ENCODE measurements at regions not wholly inside any gene's neighbourhood (a gene's known extent, or its start where the extent isn't known, plus 50 kb on each side); places are given as distances from the start of the nearest gene placed in this dataset.

DNA sequence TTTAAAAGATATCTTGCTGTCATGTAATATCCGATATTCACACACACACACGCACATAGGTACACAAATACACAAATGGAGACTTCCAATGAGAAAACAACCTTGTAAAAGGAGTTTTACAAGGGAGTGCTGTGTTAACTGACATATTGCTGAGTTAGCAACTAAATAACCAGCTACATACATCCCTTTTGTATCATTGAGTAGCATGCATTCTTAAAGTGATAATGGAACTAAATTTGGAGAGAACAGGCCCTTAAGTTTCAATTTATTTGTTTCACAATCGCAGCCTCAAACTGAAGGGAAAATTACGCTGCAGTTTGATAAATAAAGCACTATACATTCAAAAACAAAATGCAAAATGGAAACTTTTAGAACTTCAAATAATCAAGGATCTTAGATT lies 1046.0 kb upstream of the NR2F2 start:
- TF ChIP-seq EP300 (IDR thresholded peaks at IDR 0.05) (no peak), POLR2A (IDR thresholded peaks at IDR 0.05) (no peak)
- TF ChIP-seq, protein P1, sequence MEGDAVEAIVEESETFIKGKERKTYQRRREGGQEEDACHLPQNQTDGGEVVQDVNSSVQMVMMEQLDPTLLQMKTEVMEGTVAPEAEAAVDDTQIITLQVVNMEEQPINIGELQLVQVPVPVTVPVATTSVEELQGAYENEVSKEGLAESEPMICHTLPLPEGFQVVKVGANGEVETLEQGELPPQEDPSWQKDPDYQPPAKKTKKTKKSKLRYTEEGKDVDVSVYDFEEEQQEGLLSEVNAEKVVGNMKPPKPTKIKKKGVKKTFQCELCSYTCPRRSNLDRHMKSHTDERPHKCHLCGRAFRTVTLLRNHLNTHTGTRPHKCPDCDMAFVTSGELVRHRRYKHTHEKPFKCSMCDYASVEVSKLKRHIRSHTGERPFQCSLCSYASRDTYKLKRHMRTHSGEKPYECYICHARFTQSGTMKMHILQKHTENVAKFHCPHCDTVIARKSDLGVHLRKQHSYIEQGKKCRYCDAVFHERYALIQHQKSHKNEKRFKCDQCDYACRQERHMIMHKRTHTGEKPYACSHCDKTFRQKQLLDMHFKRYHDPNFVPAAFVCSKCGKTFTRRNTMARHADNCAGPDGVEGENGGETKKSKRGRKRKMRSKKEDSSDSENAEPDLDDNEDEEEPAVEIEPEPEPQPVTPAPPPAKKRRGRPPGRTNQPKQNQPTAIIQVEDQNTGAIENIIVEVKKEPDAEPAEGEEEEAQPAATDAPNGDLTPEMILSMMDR (IDR thresholded peaks at IDR 0.05), result no peak

Data from suprapubic skin (tissue), 3 donors.